Adrenal gland (tissue), 5 donors: ENCODE measurements at regions not wholly inside any gene's neighbourhood (a gene's known extent, or its start where the extent isn't known, plus 50 kb on each side); places are given as distances from the start of the nearest gene placed in this dataset.

Source experiments
- POLR2A ChIP-seq, 2 donors: fragments of 450-650 bp; IDR thresholded peaks; one replicate each; pipeline ENCODE4 v1.6.1; 2017; ENCODE audit warnings: antibody characterized with exemption in 2 of 2, mild to moderate bottlenecking in 2 of 2, moderate library complexity in 1 of 2
- TF ChIP-seq, protein P1 (sequence below), 6 experiments: fragments of 450-650 bp in 4 of 6; fragments of 200-600 bp in 2 of 6; sonication (generic) in 1 of 6; IDR thresholded peaks; 1 replicate in 5 of 6; 2 replicates in 1 of 6; pipeline versions ENCODE4 v1.5.1 to v1.8.0; 2016 to 2021; ENCODE audit warnings: antibody characterized with exemption in 6 of 6, mild to moderate bottlenecking in 2 of 6, moderate library complexity in 1 of 6
- donor health status: DM: no; HTN: no; CAD: no.

- TF ChIP-seq, protein P1, sequence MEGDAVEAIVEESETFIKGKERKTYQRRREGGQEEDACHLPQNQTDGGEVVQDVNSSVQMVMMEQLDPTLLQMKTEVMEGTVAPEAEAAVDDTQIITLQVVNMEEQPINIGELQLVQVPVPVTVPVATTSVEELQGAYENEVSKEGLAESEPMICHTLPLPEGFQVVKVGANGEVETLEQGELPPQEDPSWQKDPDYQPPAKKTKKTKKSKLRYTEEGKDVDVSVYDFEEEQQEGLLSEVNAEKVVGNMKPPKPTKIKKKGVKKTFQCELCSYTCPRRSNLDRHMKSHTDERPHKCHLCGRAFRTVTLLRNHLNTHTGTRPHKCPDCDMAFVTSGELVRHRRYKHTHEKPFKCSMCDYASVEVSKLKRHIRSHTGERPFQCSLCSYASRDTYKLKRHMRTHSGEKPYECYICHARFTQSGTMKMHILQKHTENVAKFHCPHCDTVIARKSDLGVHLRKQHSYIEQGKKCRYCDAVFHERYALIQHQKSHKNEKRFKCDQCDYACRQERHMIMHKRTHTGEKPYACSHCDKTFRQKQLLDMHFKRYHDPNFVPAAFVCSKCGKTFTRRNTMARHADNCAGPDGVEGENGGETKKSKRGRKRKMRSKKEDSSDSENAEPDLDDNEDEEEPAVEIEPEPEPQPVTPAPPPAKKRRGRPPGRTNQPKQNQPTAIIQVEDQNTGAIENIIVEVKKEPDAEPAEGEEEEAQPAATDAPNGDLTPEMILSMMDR (IDR thresholded peaks at IDR 0.05), result no peak
- no peak for TF ChIP-seq POLR2A (IDR thresholded peaks at IDR 0.05)
Observed at GRCh38 chr4:134952775-134953174, 751.2 kb upstream of the PABPC4L start.
